Heart right ventricle (tissue), 16 donors: ENCODE measurements at regions not wholly inside any gene's neighbourhood (a gene's known extent, or its start where the extent isn't known, plus 50 kb on each side); places are given as distances from the start of the nearest gene placed in this dataset.

ENCODE experiments used
- ATAC-seq, 8 donors: fragments of 200-7000 bp; cut with Tn5 transposase; one replicate each; pipeline ENCODE4 v1.9.1; 2020; ENCODE audit warnings: mild to moderate bottlenecking in 8 of 8, moderate library complexity in 8 of 8, moderate number of reproducible peaks in 1 of 8
- DNase-seq, 2 donors: peaks; one replicate each; pipeline ENCODE4 v3.0.0-alpha.2; 2020
- H3K27ac ChIP-seq, 10 donors: fragments of 200-600 bp; sonication (generic) in 2 of 10; one replicate each; pipeline versions ENCODE4 v1.5.0 to v1.8.0; 2020 to 2022; ENCODE audit warnings: mild to moderate bottlenecking in 3 of 10
- H3K27me3 ChIP-seq, 7 donors: fragments of 200-600 bp; one replicate each; pipeline ENCODE4 v1.8.0; 2021 to 2022; ENCODE audit warnings: mild to moderate bottlenecking in 2 of 7
- H3K36me3 ChIP-seq, 9 donors: fragments of 200-600 bp; sonication (generic) in 1 of 9; one replicate each; pipeline versions ENCODE4 v1.5.0 to v1.8.0; 2020 to 2022; ENCODE audit warnings: mild to moderate bottlenecking in 2 of 9
- H3K4me1 ChIP-seq, 9 donors: fragments of 200-600 bp; sonication (generic) in 1 of 9; one replicate each; pipeline versions ENCODE4 v1.5.0 to v1.8.0; 2020 to 2022; ENCODE audit warnings: mild to moderate bottlenecking in 4 of 9
- H3K4me3 ChIP-seq, 10 donors: fragments of 200-600 bp; sonication (generic) in 2 of 10; one replicate each; pipeline versions ENCODE4 v1.5.0 to v1.8.0; 2020 to 2022; ENCODE audit warnings: mild to moderate bottlenecking in 7 of 10, moderate library complexity in 2 of 10
- H3K9me3 ChIP-seq, 11 donors: fragments of 200-600 bp in 10 of 11; sonication (generic) in 2 of 11; one replicate each; pipeline versions ENCODE4 v1.5.0 to v1.8.0; 2013 to 2022; ENCODE audit warnings: mild to moderate bottlenecking in 2 of 11, control low read depth in 1 of 11, moderate library complexity in 1 of 11
- WGBS, 2 donors: extraction: QIAGEN DNeasy Blood & Tissue Kit; methylation state at CpG; one replicate each; pipeline ENCODE4 v1.1.7; 2013; ENCODE audit warnings: inconsistent platforms in 1 of 2; 5-methylcytosine and 5-hydroxymethylcytosine counted together
- intact Hi-C, 10 donors: fragments of 100-400 bp; cut with DNase I; formaldehyde crosslinking; loops; one replicate each; pipeline versions ENCODE4 v1.11.1 to v1.14.2; 2022
- TF ChIP-seq, protein P1 (sequence below), 9 donors: fragments of 200-600 bp; sonication (generic) in 2 of 9; IDR thresholded peaks; one replicate each; pipeline versions ENCODE4 v1.5.0 to v1.8.0; 2021 to 2022; ENCODE audit warnings: antibody characterized with exemption in 9 of 9, mild to moderate bottlenecking in 5 of 9, moderate library complexity in 1 of 9
- donor health status: Arrhythmogenic right ventricular cardiomyopathy.
- donor health status: ischemic (EF 13 %, LVEDD 7.1; RV severe dilation, severe dysfunction).
- donor health status: healthy with polysubstance abuse.
- donor health status: DM: no; HTN: yes; CAD: no.
- donor health status: DM: no; HTN: no; CAD: no.
- donor health status: ischemic (EF 25% LVEDD 6.9; RV normal size, moderate dysfunction).
- donor health status: ischemic (EF 25% LVEDD 5.7; RV mildly dilated, moderate dysfunction).
- donor health status: healthy.
- donor health status: DM: yes; HTN: yes; CAD: no.
- donor health status: Ischemic cardiomyopathy.
- donor health status: ischemic (EF 35%, LVEDD 5.7; RV mildly dilated, moderate dysfunction).
- donor health status: nonischemic (EF 11% LVEDD 7.7; RV severe dilation, severe dysfunction).
- donor health status: DM: yes; HTN: yes; CAD: no.
- donor health status: PGD.
- donor health status: ischemic (EF 29% LVEDD 5.4; RV normal size, mild dysfunction).
- donor health status: nonischemic (EF 23%, LVEDD 6.1; RV moderate dilation, normal function).

DNA sequence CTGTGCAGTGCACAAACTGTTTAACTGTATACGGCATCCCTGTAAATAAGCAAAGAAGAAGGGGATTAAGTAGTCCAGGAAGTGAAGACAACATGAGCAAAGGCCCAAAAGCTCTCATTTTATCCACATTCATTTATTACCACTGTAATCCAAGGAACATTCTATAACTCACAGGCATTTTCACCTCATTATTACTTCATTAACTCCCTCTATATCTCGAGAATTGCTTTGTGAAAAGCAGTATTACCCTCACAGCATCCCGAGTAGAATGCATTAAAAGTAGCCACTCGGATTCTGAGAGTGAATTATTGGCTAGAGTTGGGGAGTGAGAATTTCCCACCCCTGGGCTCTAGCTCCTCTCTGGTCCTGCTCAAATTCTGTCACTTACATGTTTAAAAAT, 51.0 kb upstream of the CHCHD3 start:
- no peaks in the 10 kb centered on the region for H3K27me3 ChIP-seq
- no peaks in the 10 kb centered on the region for H3K9me3 ChIP-seq
- H3K4me1 ChIP-seq: no peaks in the 10 kb centered on the region
- 73 to 76% methylated on average over 4 of the region's 4 CpGs for WGBS, 2 donors
- no peaks in the 10 kb centered on the region for H3K36me3 ChIP-seq
- DNase-seq (no peak), ATAC-seq (no peak)
- TF ChIP-seq, protein P1, sequence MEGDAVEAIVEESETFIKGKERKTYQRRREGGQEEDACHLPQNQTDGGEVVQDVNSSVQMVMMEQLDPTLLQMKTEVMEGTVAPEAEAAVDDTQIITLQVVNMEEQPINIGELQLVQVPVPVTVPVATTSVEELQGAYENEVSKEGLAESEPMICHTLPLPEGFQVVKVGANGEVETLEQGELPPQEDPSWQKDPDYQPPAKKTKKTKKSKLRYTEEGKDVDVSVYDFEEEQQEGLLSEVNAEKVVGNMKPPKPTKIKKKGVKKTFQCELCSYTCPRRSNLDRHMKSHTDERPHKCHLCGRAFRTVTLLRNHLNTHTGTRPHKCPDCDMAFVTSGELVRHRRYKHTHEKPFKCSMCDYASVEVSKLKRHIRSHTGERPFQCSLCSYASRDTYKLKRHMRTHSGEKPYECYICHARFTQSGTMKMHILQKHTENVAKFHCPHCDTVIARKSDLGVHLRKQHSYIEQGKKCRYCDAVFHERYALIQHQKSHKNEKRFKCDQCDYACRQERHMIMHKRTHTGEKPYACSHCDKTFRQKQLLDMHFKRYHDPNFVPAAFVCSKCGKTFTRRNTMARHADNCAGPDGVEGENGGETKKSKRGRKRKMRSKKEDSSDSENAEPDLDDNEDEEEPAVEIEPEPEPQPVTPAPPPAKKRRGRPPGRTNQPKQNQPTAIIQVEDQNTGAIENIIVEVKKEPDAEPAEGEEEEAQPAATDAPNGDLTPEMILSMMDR (IDR thresholded peaks at IDR 0.05): no peak
- H3K27ac ChIP-seq: no peak overlapping the region
- intact Hi-C loops: no loop called here
- no peak overlapping the region for H3K4me3 ChIP-seq

DNA sequence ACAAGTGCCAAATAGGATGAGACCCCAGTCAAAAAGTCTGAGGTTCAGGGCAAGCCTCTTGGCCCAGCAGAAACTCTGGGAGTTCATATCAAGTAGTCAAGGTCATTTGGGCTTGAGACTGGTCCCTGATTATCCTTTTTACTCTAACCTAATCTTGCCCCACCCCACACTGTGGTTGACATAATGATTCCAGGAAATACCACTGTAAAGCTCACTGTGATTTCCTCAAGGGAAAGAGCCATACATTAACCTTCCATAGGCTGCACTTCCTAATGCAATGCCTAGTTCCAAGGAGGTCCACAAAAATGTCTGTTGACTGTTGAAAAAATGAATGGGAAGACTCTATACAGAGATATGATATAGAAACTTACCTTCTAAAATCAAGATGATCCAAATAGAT, 52.9 kb upstream of the CHCHD3 start:
- no peaks in the 10 kb centered on the region for H3K27me3 ChIP-seq
- intact Hi-C loops: no loop called here
- no peaks in the 10 kb centered on the region for H3K9me3 ChIP-seq
- no peak overlapping the region for H3K27ac ChIP-seq
- H3K36me3 ChIP-seq: no peaks in the 10 kb centered on the region
- DNase-seq (no peak), ATAC-seq (no peak)
- H3K4me3 ChIP-seq: no peak overlapping the region
- TF ChIP-seq, protein P1 (IDR thresholded peaks at IDR 0.05): no peak
- H3K4me1 ChIP-seq: no peaks in the 10 kb centered on the region

GRCh38 chr7:133135451-133135850, 53.6 kb upstream of the CHCHD3 start:
- WGBS, 2 donors: 61 to 62% methylated on average over 1 of the region's 1 CpG
- Histone ChIP-seq H3K36me3 (no peaks in the 10 kb centered on the region), H3K27me3 (peaks cover 0 to 5% (median 0%) of the 10 kb centered on the region in 7 donors), H3K4me3 (no peak overlapping the region), H3K27ac (no peak overlapping the region), H3K9me3 (no peaks in the 10 kb centered on the region), H3K4me1 (no peaks in the 10 kb centered on the region)
- DNase-seq (no peak), ATAC-seq (no peak)
- TF ChIP-seq, protein P1 (IDR thresholded peaks at IDR 0.05): no peak
- intact Hi-C loops: no loop called here

DNA sequence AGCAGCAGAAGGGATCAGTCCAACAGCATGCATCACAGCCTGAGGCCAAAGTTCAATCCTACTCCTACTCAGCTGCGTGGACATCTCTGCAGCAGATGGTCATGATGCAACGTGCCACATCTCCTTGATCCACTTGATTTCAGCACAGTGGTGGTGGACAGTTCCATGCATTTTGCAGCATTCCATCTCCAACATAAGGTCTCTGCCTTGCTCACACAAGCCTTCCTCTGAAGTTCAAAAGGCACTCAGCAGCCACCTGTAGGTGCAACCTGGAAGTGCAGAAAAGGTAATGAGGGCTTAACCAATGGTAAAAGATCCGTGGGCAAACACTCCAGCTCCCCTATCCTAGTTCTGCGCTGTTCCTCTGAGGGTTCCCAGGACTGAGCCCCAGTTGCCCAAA, 57.5 kb upstream of the CHCHD3 start:
- Histone ChIP-seq H3K27ac (no peak overlapping the region), H3K36me3 (no peaks in the 10 kb centered on the region), H3K9me3 (no peaks in the 10 kb centered on the region), H3K4me3 (no peak overlapping the region), H3K4me1 (no peaks in the 10 kb centered on the region), H3K27me3 (peaks cover 0 to 32% (median 3%) of the 10 kb centered on the region in 7 donors)
- TF ChIP-seq, protein P1 (IDR thresholded peaks at IDR 0.05): peak in 5 of 9 donors; percentile 13 to 29 (median 15)
- intact Hi-C loops: no loop called here
- 40 to 49% methylated on average over 4 of the region's 4 CpGs for WGBS, 2 donors
- DNase-seq (no peak), ATAC-seq (peak in 1 of 8 donors; percentile 35)

DNA sequence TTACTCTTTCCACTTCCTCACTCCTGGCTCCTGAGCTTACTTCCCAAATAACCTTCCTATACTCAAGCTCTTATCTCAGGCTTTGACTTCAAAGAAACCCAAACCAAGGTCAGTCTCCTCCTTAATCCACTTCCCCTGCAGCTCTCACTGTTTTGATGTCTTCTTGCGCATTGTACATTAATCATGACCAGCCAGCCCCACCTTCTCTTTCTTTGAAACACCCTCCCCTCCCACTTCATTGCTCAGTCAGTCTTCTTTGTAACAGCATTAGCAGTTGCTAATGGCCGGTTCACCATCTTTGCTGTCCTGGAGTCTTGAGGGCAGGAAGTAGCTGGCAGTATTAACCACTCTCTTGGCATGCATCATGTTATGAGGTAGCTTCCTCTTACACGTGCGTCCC, 57.9 kb upstream of the CHCHD3 start:
- DNase-seq: no peak

More for the DNA sequence above, 57.9 kb upstream of the CHCHD3 start:
- Histone ChIP-seq H3K9me3 (no peaks in the 10 kb centered on the region), H3K36me3 (no peaks in the 10 kb centered on the region), H3K4me3 (no peak overlapping the region), H3K4me1 (no peaks in the 10 kb centered on the region), H3K27me3 (peaks cover 0 to 34% (median 6%) of the 10 kb centered on the region in 7 donors), H3K27ac (no peak overlapping the region)
- 54 to 67% methylated on average over 4 of the region's 4 CpGs for WGBS, 2 donors
- TF ChIP-seq, protein P1 (IDR thresholded peaks at IDR 0.05): no peak
- intact Hi-C loops: no loop called here
- no peak for ATAC-seq
